HUES48 (cell line): ENCODE measurements at regions not wholly inside any gene's neighbourhood (a gene's known extent, or its start where the extent isn't known, plus 50 kb on each side); places are given as distances from the start of the nearest gene placed in this dataset.
"Not testable (repeated sequence)": the region's sequence is repeated elsewhere in the genome, so short reads cannot be mapped to it uniquely, and the experiment has no call there.

Experiments used
- H3K27ac ChIP-seq: one replicate; pipeline ENCODE4 v1.7.0; 2013; ENCODE audit warnings: low read depth, low read length, inconsistent platforms
- H3K27me3 ChIP-seq: 2 replicates; pipeline ENCODE4 v1.6.1; 2013; ENCODE audit warnings: mild to moderate bottlenecking, low read length; ENCODE audit not compliant: control insufficient read depth, insufficient read depth
- H3K36me3 ChIP-seq: 2 replicates; pipeline ENCODE4 v1.6.1; 2013; ENCODE audit warnings: low read length; ENCODE audit not compliant: control insufficient read depth, insufficient read depth
- H3K4me1 ChIP-seq: 2 replicates; pipeline ENCODE4 v1.6.1; 2013; ENCODE audit warnings: mild to moderate bottlenecking, low read length; ENCODE audit not compliant: control insufficient read depth, insufficient read depth
- H3K4me3 ChIP-seq: 2 replicates; pipeline ENCODE4 v1.5.1; 2013; ENCODE audit warnings: mild to moderate bottlenecking, low read depth, low read length
- H3K9ac ChIP-seq: 2 replicates; pipeline ENCODE4 v1.6.1; 2013; ENCODE audit warnings: mild to moderate bottlenecking, low read depth, low read length, moderate library complexity
- H3K9me3 ChIP-seq: 2 replicates; pipeline ENCODE4 v1.6.1; 2013; ENCODE audit warnings: low read length; ENCODE audit not compliant: control insufficient read depth, insufficient read depth

DNA sequence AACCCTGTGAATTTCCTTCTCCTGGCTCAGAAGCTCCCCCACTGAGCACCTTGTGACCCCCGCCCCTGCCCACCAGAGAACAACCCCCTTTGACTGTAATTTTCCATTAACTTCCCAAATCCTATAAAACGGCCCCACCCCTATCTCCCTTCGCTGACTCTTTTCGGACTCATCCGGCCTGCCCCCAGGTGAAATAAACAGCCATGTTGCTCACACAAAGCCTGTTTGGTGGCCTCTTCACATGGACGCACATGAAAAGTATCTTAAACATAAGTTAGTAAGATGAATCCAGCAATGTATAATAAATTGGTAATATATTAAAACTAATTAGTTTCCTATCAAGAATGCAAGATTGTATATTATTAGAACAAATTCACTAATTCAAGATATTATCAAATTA lies 462.3 kb upstream of the NETO1 start:
- H3K4me1 ChIP-seq = peaks cover 11% of the 10 kb centered on the region
- H3K4me3 ChIP-seq, H3K9me3 ChIP-seq, H3K27ac ChIP-seq, H3K9ac ChIP-seq, H3K36me3 ChIP-seq, H3K27me3 ChIP-seq: not testable (repeated sequence)

DNA sequence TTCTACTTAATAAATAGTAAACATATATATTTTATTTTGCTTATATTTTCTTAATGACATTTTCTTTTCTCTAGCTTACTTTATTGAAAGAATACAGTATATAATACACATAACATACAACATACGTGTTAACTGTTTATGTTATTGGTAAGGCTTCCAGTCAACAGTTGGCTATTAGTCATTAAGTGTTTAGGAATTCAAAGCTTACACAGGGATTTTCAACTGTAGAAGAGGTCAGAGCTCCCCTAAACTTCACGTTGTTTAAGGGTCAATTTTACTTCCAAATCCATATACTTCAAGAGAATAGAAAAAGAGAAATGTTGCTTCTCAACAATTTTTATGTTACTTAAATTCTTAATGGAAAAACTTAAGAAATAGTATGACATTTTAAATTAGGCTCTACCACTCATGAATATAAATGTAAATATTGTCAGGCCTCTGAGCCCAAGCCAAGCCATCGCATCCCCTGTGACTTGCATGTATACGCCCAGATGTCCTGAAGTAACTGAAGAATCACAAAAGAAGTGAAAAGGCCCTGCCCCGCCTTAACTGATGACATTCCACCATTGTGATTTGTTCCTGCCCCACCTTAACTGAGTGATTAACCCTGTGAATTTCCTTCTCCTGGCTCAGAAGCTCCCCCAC lies 456.5 kb upstream of the NETO1 start:
- not testable (repeated sequence) for H3K4me3 ChIP-seq, H3K9ac ChIP-seq, H3K36me3 ChIP-seq, H3K27me3 ChIP-seq, H3K4me1 ChIP-seq, H3K27ac ChIP-seq, H3K9me3 ChIP-seq

DNA sequence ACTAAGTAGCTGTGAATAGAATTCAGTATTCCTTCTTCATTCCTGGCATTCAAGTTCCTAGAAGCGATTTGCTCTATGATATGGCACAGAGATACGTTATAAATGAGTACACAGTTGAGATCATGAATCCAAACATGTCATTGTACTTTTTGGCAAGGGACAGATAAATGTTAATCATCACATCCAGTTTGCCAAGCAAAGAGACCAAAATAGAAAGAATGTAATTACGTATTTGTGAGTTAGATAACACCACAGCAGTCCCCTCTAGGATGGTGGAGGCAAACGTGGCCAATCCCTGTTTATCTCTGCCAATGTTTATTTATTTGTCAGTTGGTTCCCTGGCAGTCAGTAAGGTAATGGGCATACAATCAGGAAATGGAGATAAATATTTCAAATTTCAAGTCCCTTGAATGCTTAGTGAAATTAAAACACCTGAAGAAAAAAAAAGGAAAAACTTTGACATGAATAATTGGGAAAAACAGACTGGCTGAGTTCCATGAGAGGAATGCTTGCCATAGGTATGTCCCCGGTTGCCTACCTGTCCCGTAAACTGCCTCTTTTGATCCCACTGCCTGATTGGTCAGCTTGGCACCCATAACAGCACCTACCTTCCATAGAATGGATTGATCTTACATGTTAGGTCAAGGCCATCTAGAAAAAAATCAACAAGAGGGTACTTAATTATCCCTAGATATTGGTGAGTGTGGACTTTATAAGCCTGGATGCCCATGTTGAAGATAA lies 451.1 kb upstream of the NETO1 start:
- Histone ChIP-seq H3K27ac (no peak overlapping the region), H3K27me3 (no peaks in the 10 kb centered on the region), H3K36me3 (no peaks in the 10 kb centered on the region), H3K4me1 (peaks cover 6% of the 10 kb centered on the region; the same call in 1 of the 2 replicates), H3K4me3 (no peak overlapping the region), H3K9me3 (no peaks in the 10 kb centered on the region), H3K9ac (no peak overlapping the region)

DNA sequence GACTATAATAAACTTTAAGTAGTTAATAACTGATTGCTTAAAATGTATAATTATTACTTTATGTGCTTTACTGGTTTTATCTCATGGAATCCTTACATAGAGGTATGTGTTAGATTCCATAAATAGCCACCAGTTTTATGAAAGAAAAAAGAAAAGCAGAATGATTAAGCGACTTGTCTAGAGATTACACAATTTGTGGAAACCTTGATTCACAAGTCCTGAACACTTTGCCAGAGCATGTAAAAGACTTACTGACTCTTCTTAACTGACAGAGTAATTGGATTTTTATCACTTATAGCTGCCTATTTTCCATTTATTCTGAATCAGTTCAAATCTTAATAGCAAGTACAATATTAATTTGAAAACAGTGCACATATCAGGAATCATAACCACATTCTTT lies 448.7 kb upstream of the NETO1 start:
- no peaks in the 10 kb centered on the region for H3K9me3 ChIP-seq
- no peaks in the 10 kb centered on the region for H3K36me3 ChIP-seq
- no peak overlapping the region for H3K27ac ChIP-seq
- no peak overlapping the region for H3K9ac ChIP-seq
- no peak overlapping the region for H3K4me3 ChIP-seq
- H3K4me1 ChIP-seq = no peaks in the 10 kb centered on the region
- H3K27me3 ChIP-seq = no peaks in the 10 kb centered on the region

DNA sequence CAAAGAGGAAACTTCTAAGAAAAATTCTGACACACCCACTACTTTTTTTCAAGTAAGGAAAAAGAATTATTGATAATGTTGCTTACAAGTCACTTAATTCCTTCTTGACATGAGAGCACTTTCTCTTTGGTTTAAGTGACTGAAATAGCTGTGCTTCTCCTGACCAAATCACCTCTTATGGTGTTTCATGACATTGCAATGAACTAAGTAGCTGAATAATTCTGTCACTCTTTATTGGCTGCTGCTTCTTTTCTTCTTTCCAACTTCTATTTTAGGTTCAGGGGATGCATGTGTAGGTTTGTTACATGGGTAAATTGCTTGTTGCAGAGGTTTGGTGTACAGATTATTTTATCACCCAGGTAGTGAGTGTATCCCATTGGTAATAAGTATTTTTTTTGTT lies 447.6 kb upstream of the NETO1 start:
- H3K9ac ChIP-seq = no peak overlapping the region
- H3K27ac ChIP-seq = no peak overlapping the region
- H3K9me3 ChIP-seq = no peaks in the 10 kb centered on the region
- no peak overlapping the region for H3K4me3 ChIP-seq
- H3K27me3 ChIP-seq = no peaks in the 10 kb centered on the region
- no peaks in the 10 kb centered on the region for H3K4me1 ChIP-seq
- H3K36me3 ChIP-seq = no peaks in the 10 kb centered on the region

DNA sequence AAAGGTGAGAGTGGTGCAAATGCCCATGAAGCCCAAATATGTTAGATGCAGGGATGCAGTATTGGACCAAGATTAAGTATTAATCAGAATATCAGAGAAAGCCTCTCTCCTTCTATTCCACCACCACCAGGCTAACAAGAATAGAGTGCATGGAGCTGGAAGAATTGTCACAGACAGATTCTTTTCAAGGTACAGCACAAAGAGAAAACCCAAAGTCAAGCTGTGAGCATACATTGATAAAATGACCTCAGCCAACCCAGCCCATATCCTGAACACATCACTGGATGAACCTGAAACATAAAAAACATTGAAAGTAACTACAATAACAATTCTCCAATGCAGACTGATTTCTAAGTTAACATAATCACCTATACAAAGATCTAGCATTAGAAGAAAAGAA lies 445.7 kb upstream of the NETO1 start:
- Histone ChIP-seq H3K4me3 (no peak overlapping the region), H3K27me3 (no peaks in the 10 kb centered on the region), H3K9ac (no peak overlapping the region), H3K36me3 (no peaks in the 10 kb centered on the region), H3K4me1 (no peaks in the 10 kb centered on the region), H3K9me3 (no peaks in the 10 kb centered on the region), H3K27ac (no peak overlapping the region)

DNA sequence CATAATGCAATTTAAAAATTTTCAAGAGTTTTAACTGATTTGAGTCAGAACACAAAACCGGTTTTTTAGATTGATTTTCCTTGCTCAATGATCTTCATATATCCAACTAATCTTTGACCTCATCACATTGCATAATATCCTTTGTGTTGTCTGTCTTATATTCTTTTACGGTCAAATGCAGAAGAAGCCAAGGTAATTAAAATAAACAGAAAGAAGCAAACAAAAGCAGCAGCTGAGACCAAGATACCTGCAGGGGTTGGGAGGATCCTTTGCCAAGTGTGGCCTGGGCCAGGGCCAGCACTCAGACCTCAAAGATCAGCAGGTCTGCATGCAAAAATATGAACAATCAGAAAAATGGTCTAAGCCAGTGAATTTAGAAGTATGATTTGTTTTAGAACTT lies 428.9 kb upstream of the NETO1 start:
- Histone ChIP-seq H3K27ac (no peak overlapping the region), H3K4me3 (no peak overlapping the region), H3K9ac (no peak overlapping the region), H3K4me1 (peaks cover 8% of the 10 kb centered on the region; the same call in 1 of the 2 replicates), H3K9me3 (no peaks in the 10 kb centered on the region), H3K27me3 (no peaks in the 10 kb centered on the region), H3K36me3 (no peaks in the 10 kb centered on the region)

DNA sequence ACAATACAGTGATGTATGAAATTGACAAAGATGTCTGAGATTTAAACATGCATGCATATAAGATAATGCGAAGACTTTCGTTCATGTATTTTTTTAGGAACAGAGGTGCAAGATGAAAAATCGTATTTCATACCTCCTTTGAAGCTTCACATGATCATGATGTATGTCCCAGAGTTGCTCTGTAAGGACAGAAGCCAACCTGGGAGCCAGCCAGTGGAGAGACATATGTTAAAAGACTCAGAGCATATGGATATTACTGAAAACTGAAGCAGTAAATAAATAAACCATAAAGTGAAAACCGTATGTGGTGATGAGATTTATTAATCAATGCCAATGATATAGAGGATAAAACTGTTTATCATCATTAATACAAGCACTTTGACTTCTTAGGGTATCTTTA lies 424.4 kb upstream of the NETO1 start:
- no peaks in the 10 kb centered on the region for H3K4me1 ChIP-seq
- H3K27ac ChIP-seq = no peak overlapping the region
- no peak overlapping the region for H3K4me3 ChIP-seq
- no peaks in the 10 kb centered on the region for H3K9me3 ChIP-seq
- H3K27me3 ChIP-seq = no peaks in the 10 kb centered on the region
- no peaks in the 10 kb centered on the region for H3K36me3 ChIP-seq
- no peak overlapping the region for H3K9ac ChIP-seq

DNA sequence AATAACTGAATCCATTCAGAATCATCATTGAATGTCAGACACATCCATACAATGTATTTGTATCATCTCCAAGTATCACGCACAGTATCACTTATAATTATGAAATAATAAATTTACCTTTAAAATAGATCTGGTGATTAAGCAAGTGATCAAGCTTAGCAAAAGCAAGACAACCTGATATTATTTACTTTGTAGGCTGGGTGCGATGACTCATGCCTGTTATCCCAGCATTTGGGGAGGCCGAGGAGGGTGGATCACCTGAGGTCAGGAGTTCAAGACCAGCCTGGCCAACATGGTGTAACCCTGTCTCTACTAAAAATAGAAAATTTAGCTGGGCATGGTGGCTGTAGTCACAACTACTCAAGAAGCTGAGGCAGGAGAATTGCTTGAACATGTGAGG lies 421.0 kb upstream of the NETO1 start:
- H3K27me3 ChIP-seq = no peaks in the 10 kb centered on the region
- no peaks in the 10 kb centered on the region for H3K9me3 ChIP-seq
- no peak overlapping the region for H3K4me3 ChIP-seq
- no peaks in the 10 kb centered on the region for H3K36me3 ChIP-seq
- no peaks in the 10 kb centered on the region for H3K4me1 ChIP-seq
- no peak overlapping the region for H3K27ac ChIP-seq
- no peak overlapping the region for H3K9ac ChIP-seq

DNA sequence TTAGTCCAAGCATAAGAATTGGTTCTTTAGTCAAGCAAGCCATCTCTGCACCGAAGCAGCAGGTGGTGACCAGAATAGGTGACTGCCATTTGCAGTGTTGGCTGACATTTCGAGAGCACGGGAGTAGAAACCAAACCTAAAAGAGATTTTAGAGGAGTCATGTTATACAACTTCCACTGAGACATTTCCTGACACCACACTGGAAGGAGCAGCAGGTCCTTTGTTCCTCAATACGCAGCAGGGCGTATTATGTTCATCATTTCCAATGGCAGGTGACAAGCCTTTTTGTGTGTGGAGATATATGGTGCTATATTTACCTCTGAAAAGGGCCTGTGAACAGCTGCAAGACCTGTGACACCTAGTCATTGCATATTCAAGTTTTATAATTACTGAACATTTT lies 418.8 kb upstream of the NETO1 start:
- Histone ChIP-seq H3K4me1 (no peaks in the 10 kb centered on the region), H3K36me3 (no peaks in the 10 kb centered on the region), H3K4me3 (no peak overlapping the region), H3K27ac (no peak overlapping the region), H3K27me3 (no peaks in the 10 kb centered on the region), H3K9ac (no peak overlapping the region), H3K9me3 (no peaks in the 10 kb centered on the region)

DNA sequence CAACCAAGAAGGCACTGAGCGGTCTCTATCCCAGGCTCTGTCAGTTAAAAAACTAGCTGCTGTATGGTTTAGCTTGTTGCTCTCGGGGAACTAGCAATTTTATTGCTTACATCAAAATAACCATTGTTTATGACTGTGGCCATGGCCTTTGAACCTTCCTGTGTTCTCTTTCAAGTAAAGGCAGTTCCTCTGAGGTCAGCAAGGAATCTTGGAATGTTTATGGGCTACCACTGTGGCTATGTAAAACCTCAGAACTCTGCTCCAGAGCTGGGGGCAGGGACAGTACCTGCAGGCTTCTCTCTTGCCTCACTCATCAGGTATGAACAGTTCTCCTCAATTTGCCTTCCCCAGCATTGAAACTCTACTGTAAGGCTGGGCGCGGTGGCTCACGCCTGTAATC lies 416.0 kb upstream of the NETO1 start:
- Histone ChIP-seq H3K27ac (no peak overlapping the region), H3K4me1 (no peaks in the 10 kb centered on the region), H3K9ac (no peak overlapping the region), H3K36me3 (no peaks in the 10 kb centered on the region), H3K4me3 (no peak overlapping the region), H3K9me3 (no peaks in the 10 kb centered on the region), H3K27me3 (no peaks in the 10 kb centered on the region)
